ENCODE measurements at regions not wholly inside any gene's neighbourhood (a gene's known extent, or its start where the extent isn't known, plus 50 kb on each side); places are given as distances from the start of the nearest gene placed in this dataset.
A peak's percentile ranks its signal among the peaks of the same experiment; 100 is the strongest.

GRCh38 chr4:125489952-125490690 lies 175.4 kb downstream of the FAT4 start:
- peaks cover 4% of the 10 kb centered on the region for H3K9me3 Mint-ChIP-seq
- no peaks in the 10 kb centered on the region for H3K27me3 Mint-ChIP-seq (ENCODE audit: low read depth)
- peaks cover 22% of the 10 kb centered on the region for H3K36me3 Mint-ChIP-seq
- no peak overlapping the region for H3K4me3 Mint-ChIP-seq
- no peak overlapping the region for H3K27ac Mint-ChIP-seq
- H3K4me1 Mint-ChIP-seq = peaks cover 8% of the 10 kb centered on the region
- DNase-seq (ENCODE audit: low spot score in 2 of 2, unreplicated experiment in 2 of 2) = no peak
- TF ChIP-seq, protein P1, sequence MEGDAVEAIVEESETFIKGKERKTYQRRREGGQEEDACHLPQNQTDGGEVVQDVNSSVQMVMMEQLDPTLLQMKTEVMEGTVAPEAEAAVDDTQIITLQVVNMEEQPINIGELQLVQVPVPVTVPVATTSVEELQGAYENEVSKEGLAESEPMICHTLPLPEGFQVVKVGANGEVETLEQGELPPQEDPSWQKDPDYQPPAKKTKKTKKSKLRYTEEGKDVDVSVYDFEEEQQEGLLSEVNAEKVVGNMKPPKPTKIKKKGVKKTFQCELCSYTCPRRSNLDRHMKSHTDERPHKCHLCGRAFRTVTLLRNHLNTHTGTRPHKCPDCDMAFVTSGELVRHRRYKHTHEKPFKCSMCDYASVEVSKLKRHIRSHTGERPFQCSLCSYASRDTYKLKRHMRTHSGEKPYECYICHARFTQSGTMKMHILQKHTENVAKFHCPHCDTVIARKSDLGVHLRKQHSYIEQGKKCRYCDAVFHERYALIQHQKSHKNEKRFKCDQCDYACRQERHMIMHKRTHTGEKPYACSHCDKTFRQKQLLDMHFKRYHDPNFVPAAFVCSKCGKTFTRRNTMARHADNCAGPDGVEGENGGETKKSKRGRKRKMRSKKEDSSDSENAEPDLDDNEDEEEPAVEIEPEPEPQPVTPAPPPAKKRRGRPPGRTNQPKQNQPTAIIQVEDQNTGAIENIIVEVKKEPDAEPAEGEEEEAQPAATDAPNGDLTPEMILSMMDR (IDR thresholded peaks at IDR 0.05; ENCODE audit: unreplicated experiment) = no peak

DNA sequence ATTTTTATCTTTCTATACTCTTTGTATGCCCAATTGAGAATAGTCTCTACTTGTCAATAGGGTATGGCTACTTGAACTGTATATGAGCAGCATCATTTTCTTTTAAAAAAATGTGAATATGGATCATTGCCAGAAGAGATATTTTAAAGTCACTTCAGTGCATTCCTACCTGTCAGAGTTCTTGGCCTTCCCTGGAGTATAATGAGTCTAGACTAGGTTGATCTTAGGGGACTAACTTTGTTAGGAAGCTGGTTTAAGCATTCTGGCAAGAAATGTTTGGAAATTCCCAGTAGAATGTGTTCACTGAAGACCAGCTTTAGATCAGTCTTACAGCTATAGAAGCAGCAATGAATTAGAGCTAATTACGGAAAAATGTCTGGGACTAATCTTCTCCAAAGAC lies 178.2 kb downstream of the FAT4 start:
- Mint-ChIP-seq H3K4me1 (peaks cover 8% of the 10 kb centered on the region), H3K9me3 (peaks cover 4% of the 10 kb centered on the region), H3K4me3 (no peak overlapping the region), H3K36me3 (peaks cover 19% of the 10 kb centered on the region), H3K27me3 (ENCODE audit: low read depth) (no peaks in the 10 kb centered on the region), H3K27ac (peak overlapping the region; percentile 71)
- DNase-seq (ENCODE audit: low spot score in 2 of 2, unreplicated experiment in 2 of 2) = no peak
- TF ChIP-seq, protein P1 (IDR thresholded peaks at IDR 0.05; ENCODE audit: unreplicated experiment) = no peak

- Mint-ChIP-seq H3K27me3 (ENCODE audit: low read depth) (no peaks in the 10 kb centered on the region), H3K36me3 (no peaks in the 10 kb centered on the region), H3K27ac (no peak overlapping the region), H3K4me3 (no peak overlapping the region), H3K4me1 (peaks cover 13% of the 10 kb centered on the region), H3K9me3 (no peaks in the 10 kb centered on the region)
- TF ChIP-seq, protein P1 (IDR thresholded peaks at IDR 0.05; ENCODE audit: unreplicated experiment) = no peak
- DNase-seq (ENCODE audit: low spot score in 2 of 2, unreplicated experiment in 2 of 2) = no peak
Measured at GRCh38 chr4:125497861-125498260, 183.1 kb downstream of the FAT4 start.

GRCh38 chr4:125498981-125499380 lies 184.2 kb downstream of the FAT4 start:
- no peak for DNase-seq (ENCODE audit: low spot score in 2 of 2, unreplicated experiment in 2 of 2)
- no peak overlapping the region for H3K27ac Mint-ChIP-seq
- no peaks in the 10 kb centered on the region for H3K36me3 Mint-ChIP-seq
- H3K9me3 Mint-ChIP-seq = no peaks in the 10 kb centered on the region
- H3K4me3 Mint-ChIP-seq = no peak overlapping the region
- H3K4me1 Mint-ChIP-seq = peaks cover 6% of the 10 kb centered on the region
- TF ChIP-seq, protein P1 (IDR thresholded peaks at IDR 0.05; ENCODE audit: unreplicated experiment) = no peak
- no peaks in the 10 kb centered on the region for H3K27me3 Mint-ChIP-seq (ENCODE audit: low read depth)

- no peak for DNase-seq (ENCODE audit: low spot score in 2 of 2, unreplicated experiment in 2 of 2)
- Mint-ChIP-seq H3K36me3 (no peaks in the 10 kb centered on the region), H3K4me3 (no peak overlapping the region), H3K4me1 (peaks cover 6% of the 10 kb centered on the region), H3K27me3 (ENCODE audit: low read depth) (no peaks in the 10 kb centered on the region), H3K9me3 (no peaks in the 10 kb centered on the region), H3K27ac (no peak overlapping the region)
- TF ChIP-seq, protein P1 (IDR thresholded peaks at IDR 0.05; ENCODE audit: unreplicated experiment) = no peak
Measured at GRCh38 chr4:125501090-125501489, 186.3 kb downstream of the FAT4 start.
